Neural cell (in vitro differentiated cells): ENCODE measurements at regions not wholly inside any gene's neighbourhood (a gene's known extent, or its start where the extent isn't known, plus 50 kb on each side); places are given as distances from the start of the nearest gene placed in this dataset.

Experiments used
- H2AFZ ChIP-seq: fragments of 200-600, 300-800 bp; sonication (generic), shearing (Covaris generic); 2 replicates; pipeline ENCODE4 v1.6.0; 2014; ENCODE audit warnings: low read depth, mild to moderate bottlenecking, antibody characterized with exemption, low read length, moderate library complexity
- H3F3A ChIP-seq: fragments of 200-600 bp; shearing (Covaris generic); 2 replicates; pipeline ENCODE4 v1.6.1; 2016; ENCODE audit warnings: mild to moderate bottlenecking, moderate library complexity, mixed read lengths, antibody characterized with exemption, low read length; ENCODE audit not compliant: insufficient read depth, poor library complexity, severe bottlenecking
- H3K27ac ChIP-seq: fragments of 200-600, 300-800 bp; sonication (generic), shearing (Covaris generic); 2 replicates; pipeline ENCODE4 v1.5.1; 2014; ENCODE audit warnings: mild to moderate bottlenecking, low read length, moderate library complexity
- H3K27me3 ChIP-seq: fragments of 300-800, 200-600 bp; sonication (generic), shearing (Covaris generic); 2 replicates; pipeline ENCODE4 v1.6.0; 2014; ENCODE audit warnings: mild to moderate bottlenecking, low read depth, low read length, moderate library complexity; ENCODE audit not compliant: insufficient read depth
- H3K36me3 ChIP-seq: fragments of 300-800, 200-600 bp; sonication (generic), shearing (Covaris generic); 2 replicates; pipeline ENCODE4 v1.5.1; 2014; ENCODE audit warnings: mild to moderate bottlenecking, antibody characterized with exemption, low read length, moderate library complexity; ENCODE audit not compliant: insufficient read depth
- H3K4me2 ChIP-seq: fragments of 300-800, 200-600 bp; sonication (generic), shearing (Covaris generic); 2 replicates; pipeline ENCODE4 v1.6.0; 2014; ENCODE audit warnings: mild to moderate bottlenecking, low read length
- H3K4me3 ChIP-seq: fragments of 300-800, 200-600 bp; sonication (generic), shearing (Covaris generic); 2 replicates; pipeline ENCODE4 v1.5.1; 2014; ENCODE audit warnings: mild to moderate bottlenecking, low read length, moderate library complexity
- H3K79me2 ChIP-seq: fragments of 200-600 bp; shearing (Covaris generic); replicated peaks from 2 replicates; pipeline ENCODE4 v1.6.0; 2014; ENCODE audit warnings: mild to moderate bottlenecking, low read length, moderate library complexity; ENCODE audit not compliant: insufficient read depth
- H3K9ac ChIP-seq: fragments of 300-800, 200-600 bp; sonication (generic), shearing (Covaris generic); 2 replicates; pipeline ENCODE4 v1.6.1; 2016; ENCODE audit warnings: mild to moderate bottlenecking, low read length, mixed read lengths
- H3K9me2 ChIP-seq: fragments of 200-600 bp; shearing (Covaris generic); 2 replicates; pipeline ENCODE4 v1.6.1; 2016; ENCODE audit warnings: mild to moderate bottlenecking, low read length, mixed read lengths; ENCODE audit not compliant: insufficient read depth
- H3K9me3 ChIP-seq: fragments of 200-600, 300-800 bp; sonication (generic), shearing (Covaris generic); 2 replicates; pipeline ENCODE4 v1.6.1; 2016; ENCODE audit warnings: mild to moderate bottlenecking, mixed run types, low read length, moderate library complexity, mixed read lengths
- H4K20me1 ChIP-seq: fragments of 200-600 bp; shearing (Covaris generic); 2 replicates; pipeline ENCODE4 v1.6.1; 2016; ENCODE audit warnings: mild to moderate bottlenecking, mixed run types; ENCODE audit not compliant: insufficient read depth
- CTCF ChIP-seq: fragments of 450-650 bp; IDR thresholded peaks from 2 replicates; pipeline ENCODE4 v1.5.1; 2014; ENCODE audit warnings: antibody characterized with exemption, mild to moderate bottlenecking, moderate library complexity; ENCODE audit not compliant: poor library complexity, severe bottlenecking
- EP300 ChIP-seq: fragments of 450-650 bp; conservative IDR thresholded peaks from 2 replicates; pipeline ENCODE4 v1.6.1; 2014; ENCODE audit warnings: antibody characterized with exemption, mild to moderate bottlenecking, moderate library complexity; ENCODE audit not compliant: poor library complexity, severe bottlenecking
- EZH2 ChIP-seq: fragments of 200-600, 300-800 bp; shearing (Covaris generic), sonication (generic); IDR thresholded peaks from 2 replicates; pipeline ENCODE4 v1.6.1; 2014; ENCODE audit warnings: antibody characterized with exemption, low read length, borderline replicate concordance, mild to moderate bottlenecking; ENCODE audit not compliant: insufficient read depth, poor library complexity, severe bottlenecking
- MXI1 ChIP-seq: fragments of 450-650 bp; conservative IDR thresholded peaks from 2 replicates; pipeline ENCODE4 v1.6.1; 2014; ENCODE audit warnings: antibody characterized with exemption, mild to moderate bottlenecking; ENCODE audit not compliant: poor library complexity, severe bottlenecking
- POLR2AphosphoS5 ChIP-seq: IDR thresholded peaks from 2 replicates; pipeline ENCODE4 v1.6.1; 2012
- RAD21 ChIP-seq: fragments of 450-650 bp; conservative IDR thresholded peaks from 2 replicates; pipeline ENCODE4 v1.6.1; 2014; ENCODE audit warnings: antibody characterized with exemption, mild to moderate bottlenecking, moderate library complexity
- SMC3 ChIP-seq: fragments of 450-650 bp; conservative IDR thresholded peaks from 2 replicates; pipeline ENCODE4 v1.6.1; 2014; ENCODE audit warnings: antibody characterized with exemption, mild to moderate bottlenecking, moderate library complexity; ENCODE audit not compliant: poor library complexity
- TAF1 ChIP-seq: IDR thresholded peaks from 2 replicates; pipeline ENCODE4 v1.6.1; 2012; ENCODE audit warnings: low read depth
- TF ChIP-seq, protein P1 (sequence below): IDR thresholded peaks from 2 replicates; pipeline ENCODE4 v1.6.1; 2012; ENCODE audit warnings: borderline replicate concordance

GRCh38 chr2:238731961-238732360 is 115.9 kb upstream of the TWIST2 start:
- Histone ChIP-seq H3K27me3 (no peaks in the 10 kb centered on the region), H2AFZ (no peak overlapping the region), H3K9me3 (no peaks in the 10 kb centered on the region), H3K79me2 (no peaks in the 10 kb centered on the region), H3K4me3 (no peak overlapping the region), H3K27ac (no peak overlapping the region), H3K9me2 (no peaks in the 10 kb centered on the region), H3K9ac (no peak overlapping the region), H3K4me2 (no peak overlapping the region), H4K20me1 (no peaks in the 10 kb centered on the region), H3F3A (no peaks in the 10 kb centered on the region), H3K36me3 (no peaks in the 10 kb centered on the region)
- TF ChIP-seq TAF1 (no peak), RAD21 (no peak), MXI1 (no peak), EZH2 (no peak), CTCF (no peak), POLR2AphosphoS5 (no peak), EP300 (no peak), SMC3 (no peak)
- TF ChIP-seq, protein P1, sequence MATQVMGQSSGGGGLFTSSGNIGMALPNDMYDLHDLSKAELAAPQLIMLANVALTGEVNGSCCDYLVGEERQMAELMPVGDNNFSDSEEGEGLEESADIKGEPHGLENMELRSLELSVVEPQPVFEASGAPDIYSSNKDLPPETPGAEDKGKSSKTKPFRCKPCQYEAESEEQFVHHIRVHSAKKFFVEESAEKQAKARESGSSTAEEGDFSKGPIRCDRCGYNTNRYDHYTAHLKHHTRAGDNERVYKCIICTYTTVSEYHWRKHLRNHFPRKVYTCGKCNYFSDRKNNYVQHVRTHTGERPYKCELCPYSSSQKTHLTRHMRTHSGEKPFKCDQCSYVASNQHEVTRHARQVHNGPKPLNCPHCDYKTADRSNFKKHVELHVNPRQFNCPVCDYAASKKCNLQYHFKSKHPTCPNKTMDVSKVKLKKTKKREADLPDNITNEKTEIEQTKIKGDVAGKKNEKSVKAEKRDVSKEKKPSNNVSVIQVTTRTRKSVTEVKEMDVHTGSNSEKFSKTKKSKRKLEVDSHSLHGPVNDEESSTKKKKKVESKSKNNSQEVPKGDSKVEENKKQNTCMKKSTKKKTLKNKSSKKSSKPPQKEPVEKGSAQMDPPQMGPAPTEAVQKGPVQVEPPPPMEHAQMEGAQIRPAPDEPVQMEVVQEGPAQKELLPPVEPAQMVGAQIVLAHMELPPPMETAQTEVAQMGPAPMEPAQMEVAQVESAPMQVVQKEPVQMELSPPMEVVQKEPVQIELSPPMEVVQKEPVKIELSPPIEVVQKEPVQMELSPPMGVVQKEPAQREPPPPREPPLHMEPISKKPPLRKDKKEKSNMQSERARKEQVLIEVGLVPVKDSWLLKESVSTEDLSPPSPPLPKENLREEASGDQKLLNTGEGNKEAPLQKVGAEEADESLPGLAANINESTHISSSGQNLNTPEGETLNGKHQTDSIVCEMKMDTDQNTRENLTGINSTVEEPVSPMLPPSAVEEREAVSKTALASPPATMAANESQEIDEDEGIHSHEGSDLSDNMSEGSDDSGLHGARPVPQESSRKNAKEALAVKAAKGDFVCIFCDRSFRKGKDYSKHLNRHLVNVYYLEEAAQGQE, result no peak

DNA sequence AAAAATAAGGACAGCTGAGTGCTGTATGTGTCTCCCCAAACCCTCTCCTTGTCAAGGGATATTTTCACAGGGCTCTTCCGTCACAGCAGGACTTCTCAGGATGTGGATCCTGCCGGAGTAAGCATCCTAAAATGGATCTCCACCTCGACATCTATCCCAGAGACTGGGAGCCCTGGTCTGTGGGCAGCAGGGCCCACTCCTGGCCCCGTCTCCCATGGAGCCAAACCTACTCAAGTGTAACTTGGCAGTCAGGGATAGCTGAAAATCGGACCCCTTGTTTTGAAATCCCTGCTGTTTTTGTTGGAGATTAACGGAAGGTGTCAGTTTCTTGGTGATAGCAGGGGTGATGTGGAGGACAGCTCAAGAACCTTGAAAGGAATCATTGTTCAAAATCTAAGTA is 109.0 kb upstream of the TWIST2 start:
- Histone ChIP-seq H3K27ac (no peak overlapping the region), H3F3A (no peaks in the 10 kb centered on the region), H3K36me3 (no peaks in the 10 kb centered on the region), H3K9ac (no peak overlapping the region), H3K9me2 (no peaks in the 10 kb centered on the region), H2AFZ (no peak overlapping the region), H3K79me2 (no peaks in the 10 kb centered on the region), H3K27me3 (no peaks in the 10 kb centered on the region), H3K9me3 (no peaks in the 10 kb centered on the region), H3K4me3 (no peak overlapping the region), H3K4me2 (no peak overlapping the region), H4K20me1 (no peaks in the 10 kb centered on the region)
- TF ChIP-seq TAF1 (no peak), CTCF (no peak), SMC3 (no peak), EZH2 (no peak), EP300 (no peak), MXI1 (no peak), POLR2AphosphoS5 (no peak), RAD21 (no peak)
- TF ChIP-seq, protein P1, result no peak
